NCI-H345 (cell line): ENCODE measurements at regions not wholly inside any gene's neighbourhood (a gene's known extent, or its start where the extent isn't known, plus 50 kb on each side); places are given as distances from the start of the nearest gene placed in this dataset.
"Not testable (repeated sequence)": the region's sequence is repeated elsewhere in the genome, so short reads cannot be mapped to it uniquely, and the experiment has no call there.

ENCODE experiments used
- DNase-seq: peaks from one replicate; lab custom pipeline; 2025; lab: John Stamatoyannopoulos, UW

- DNase-seq: no peak
Observed at GRCh38 chr4:137394018-137394417, 138.3 kb downstream of the PCDH18 start.

GRCh38 chr4:137393044-137393443 is 139.2 kb downstream of the PCDH18 start:
- DNase-seq: peak; percentile 26

- no peak for DNase-seq
Observed at GRCh38 chr4:137390707-137391106, 141.6 kb downstream of the PCDH18 start.

GRCh38 chr4:137389911-137390520 is 142.3 kb downstream of the PCDH18 start:
- DNase-seq: no peak

- no peak for DNase-seq
Observed at GRCh38 chr4:137387924-137388323, 144.4 kb downstream of the PCDH18 start.

GRCh38 chr4:137384476-137384875 is 147.8 kb downstream of the PCDH18 start:
- no peak for DNase-seq

GRCh38 chr4:137378821-137379220 is 153.5 kb downstream of the PCDH18 start:
- DNase-seq: no peak

GRCh38 chr4:137378393-137378792 is 153.9 kb downstream of the PCDH18 start:
- no peak for DNase-seq

- DNase-seq: no peak
Observed at GRCh38 chr4:137376312-137376711, 156.0 kb downstream of the PCDH18 start.

- no peak for DNase-seq
Observed at GRCh38 chr4:137375111-137375850, 157.0 kb downstream of the PCDH18 start.

- no peak for DNase-seq
Observed at GRCh38 chr4:137370679-137371078, 161.6 kb downstream of the PCDH18 start.

- no peak for DNase-seq
Observed at GRCh38 chr4:137370206-137370633, 162.1 kb downstream of the PCDH18 start.

GRCh38 chr4:137367620-137368019 is 164.7 kb downstream of the PCDH18 start:
- DNase-seq: no peak

- DNase-seq: no peak
Observed at GRCh38 chr4:137363496-137363895, 168.8 kb downstream of the PCDH18 start.

GRCh38 chr4:137361756-137362470 is 170.4 kb downstream of the PCDH18 start:
- no peak for DNase-seq

- no peak for DNase-seq
Observed at GRCh38 chr4:137360761-137361160, 171.5 kb downstream of the PCDH18 start.

- no peak for DNase-seq
Observed at GRCh38 chr4:137359691-137360315, 172.5 kb downstream of the PCDH18 start.

- not testable (repeated sequence) for DNase-seq
Observed at GRCh38 chr4:137354562-137354961, 177.7 kb downstream of the PCDH18 start.

- DNase-seq: no peak
Observed at GRCh38 chr4:137347371-137347770, 184.9 kb downstream of the PCDH18 start.

- no peak for DNase-seq
Observed at GRCh38 chr4:137345597-137345996, 186.7 kb downstream of the PCDH18 start.

GRCh38 chr4:137343221-137343620 is 189.1 kb downstream of the PCDH18 start:
- no peak for DNase-seq

- no peak for DNase-seq
Observed at GRCh38 chr4:137333031-137333430, 199.3 kb downstream of the PCDH18 start.

GRCh38 chr4:137312257-137312656 is 220.0 kb downstream of the PCDH18 start:
- no peak for DNase-seq
